Inflammatory macrophage treated with lipopolysaccharide for 1 hour (primary cell): ENCODE measurements at regions not wholly inside any gene's neighbourhood (a gene's known extent, or its start where the extent isn't known, plus 50 kb on each side); places are given as distances from the start of the nearest gene placed in this dataset.

ENCODE experiments used
- DNase-seq, 2 donors: peaks; one replicate each; pipeline ENCODE4 v3.0.0-alpha.2; 2020 to 2022

DNA sequence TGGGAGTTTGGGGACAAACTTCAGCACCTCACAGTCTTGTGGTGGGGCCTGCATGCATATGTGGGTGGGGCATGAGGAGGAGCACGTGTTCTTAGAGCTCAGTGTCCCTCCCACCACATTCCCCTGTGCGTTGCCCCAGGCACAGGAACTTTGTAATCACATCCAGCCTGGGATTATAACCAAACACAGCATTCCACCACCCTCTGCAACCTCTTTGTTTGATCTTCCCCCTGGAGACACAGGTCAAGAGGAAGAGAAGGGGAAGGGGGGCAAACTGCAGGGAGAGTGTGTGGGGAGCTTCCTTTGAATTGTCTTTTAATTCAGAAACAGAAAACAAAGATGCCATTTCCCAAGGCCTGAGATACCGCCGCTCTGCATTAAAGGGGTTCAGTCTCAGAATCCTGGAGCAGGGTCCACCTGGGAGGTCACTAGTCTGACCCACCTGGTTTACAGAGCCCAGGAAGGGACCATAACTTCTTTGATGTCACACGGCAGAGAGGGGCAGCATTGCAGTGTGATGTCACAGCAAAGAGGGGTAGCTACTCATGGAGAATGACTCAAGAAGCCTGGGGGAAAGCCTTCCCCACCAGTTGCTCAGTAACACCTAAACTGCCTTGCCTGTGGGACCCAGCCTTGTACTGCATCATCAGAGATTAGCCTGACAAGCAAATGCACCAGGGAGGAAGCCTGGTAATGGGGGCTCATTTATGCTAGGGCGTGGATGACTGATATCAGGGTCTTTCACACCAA is 106.3 kb upstream of the RNU6-1 start:
- DNase-seq = no peak

DNA sequence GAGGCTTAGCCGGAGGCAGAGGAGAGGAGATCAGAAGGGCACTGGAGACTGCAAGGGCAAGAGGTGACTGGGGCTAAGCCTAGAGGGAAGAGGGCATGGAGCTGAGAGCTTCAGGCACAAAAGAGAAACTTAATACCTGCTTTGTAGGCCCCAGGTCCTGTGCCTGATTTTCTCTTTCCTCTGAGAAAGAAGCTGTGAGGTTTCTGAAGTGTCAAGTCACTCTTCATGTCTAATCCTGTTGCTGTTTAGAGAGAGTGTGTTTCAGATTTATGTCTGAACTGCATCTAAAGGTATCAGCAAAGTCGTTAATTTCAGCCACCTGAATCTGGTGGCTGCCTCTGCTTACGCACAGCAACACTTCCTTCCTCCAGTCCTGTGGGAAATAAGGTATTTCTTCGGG is 106.9 kb upstream of the RNU6-1 start:
- DNase-seq = no peak

DNA sequence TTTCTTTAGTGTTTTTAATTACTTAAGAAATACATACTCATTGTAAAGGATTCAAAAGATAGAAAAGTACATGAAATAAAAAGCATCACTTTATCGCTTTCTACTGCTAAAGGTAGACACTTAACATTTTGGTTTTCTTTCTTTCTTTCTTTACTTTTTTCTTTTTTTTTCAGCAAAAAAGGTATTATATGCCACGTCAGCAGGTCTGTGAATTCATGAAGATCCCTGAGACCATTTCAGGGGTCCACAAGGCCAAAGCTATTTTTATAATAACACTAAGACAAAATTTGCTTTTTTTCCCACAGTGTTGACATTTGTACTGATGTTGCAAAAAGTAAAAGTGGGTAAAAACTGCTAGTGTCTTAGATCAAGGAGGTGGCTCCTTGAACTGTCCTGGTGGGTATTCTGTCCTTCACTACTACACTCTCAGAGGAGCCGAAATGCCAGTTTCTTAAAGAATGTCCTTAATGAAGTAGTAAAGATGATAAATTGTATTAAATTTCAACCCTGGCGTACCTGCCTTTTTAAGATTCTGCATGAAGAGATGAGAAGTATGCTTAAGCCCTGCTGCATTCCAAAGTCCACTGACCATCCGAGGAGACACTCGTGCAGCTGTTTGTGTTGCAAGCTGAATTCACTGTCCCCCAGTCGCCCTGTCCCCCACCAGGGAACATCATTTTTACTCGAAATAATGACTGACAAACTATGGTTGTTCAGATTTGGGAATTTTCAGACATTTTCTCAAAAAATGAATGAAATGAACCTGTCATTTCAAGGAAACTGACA is 106.7 kb upstream of the PIAS1 start:
- DNase-seq = no peak

DNA sequence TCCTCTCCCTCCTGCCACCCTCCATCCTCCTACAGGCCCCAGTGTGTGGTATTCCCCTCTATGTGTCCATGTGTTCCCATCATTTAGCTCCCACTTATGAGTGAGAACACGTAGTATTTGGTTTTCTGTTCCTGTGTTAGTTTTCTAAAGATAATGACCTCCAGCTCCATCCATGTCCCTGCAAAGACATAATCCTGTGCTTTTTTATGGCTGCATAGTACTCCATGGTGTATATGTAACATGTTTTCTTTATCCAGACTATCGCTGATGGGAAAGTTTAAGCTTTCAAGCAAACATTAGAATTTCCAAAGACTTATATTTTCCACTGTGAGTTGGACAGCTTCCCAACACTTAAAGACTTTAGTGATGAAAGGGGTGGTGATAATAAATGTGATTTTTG is 105.9 kb upstream of the PIAS1 start:
- DNase-seq = no peak

DNA sequence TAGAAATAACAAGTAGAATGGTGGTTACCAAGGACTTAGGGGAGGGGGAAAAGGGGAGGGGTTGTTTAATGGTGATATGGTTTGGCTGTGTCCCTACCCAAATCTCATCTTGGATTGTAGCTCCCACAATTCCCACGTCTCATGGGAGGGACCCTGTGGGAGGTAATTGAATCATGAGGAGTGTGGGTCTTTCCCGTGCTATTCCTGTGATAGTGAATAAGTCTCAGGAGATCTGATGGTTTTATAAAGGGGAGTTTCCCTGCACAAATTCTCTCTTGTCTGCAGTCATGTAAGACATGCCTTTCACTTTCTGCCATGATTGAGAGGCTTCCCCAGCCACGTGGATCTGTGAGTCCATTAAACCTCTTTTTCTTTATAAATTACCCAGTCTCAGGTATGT is 102.9 kb upstream of the PIAS1 start:
- peak in 1 of 2 donors; percentile 17 for DNase-seq

DNA sequence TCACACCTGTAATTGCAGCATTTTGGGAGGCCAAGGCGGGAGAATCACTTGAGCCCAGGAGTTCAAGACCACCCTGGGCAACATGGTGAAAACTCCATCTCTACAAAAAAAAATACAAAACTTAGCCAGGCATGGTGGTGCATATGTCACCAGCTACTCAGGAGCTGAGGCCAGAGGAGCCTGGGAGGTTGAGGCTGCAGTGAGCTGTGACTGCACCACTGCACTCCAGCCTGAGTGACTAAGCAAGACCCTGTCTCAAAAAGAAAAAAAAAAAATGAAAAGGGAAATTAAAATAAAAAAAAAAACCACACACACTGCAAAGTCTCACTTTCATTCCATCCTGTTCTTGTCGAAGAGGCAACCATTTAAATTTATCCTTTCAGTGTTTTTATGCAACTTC is 100.8 kb upstream of the PIAS1 start:
- DNase-seq = no peak

DNA sequence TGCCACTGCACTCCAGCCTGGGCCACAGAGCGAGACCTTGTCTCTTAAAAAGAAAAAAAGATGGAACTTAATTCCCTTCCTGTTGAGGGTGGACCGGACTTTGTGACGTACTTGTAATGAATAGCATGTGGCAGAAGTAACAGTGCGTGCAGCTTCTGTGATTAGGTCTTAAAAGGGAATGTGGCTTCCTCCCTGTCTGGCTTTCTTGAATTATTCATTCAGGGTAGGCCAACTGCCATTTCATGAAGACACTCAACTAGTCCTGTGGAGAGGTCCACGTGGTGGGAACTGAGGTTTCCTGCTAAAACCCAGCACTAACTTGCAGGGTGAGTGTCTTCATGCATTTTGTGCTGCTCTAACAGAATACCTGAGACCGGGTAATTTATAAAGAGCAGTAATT is 98.9 kb upstream of the PIAS1 start:
- DNase-seq = no peak

DNA sequence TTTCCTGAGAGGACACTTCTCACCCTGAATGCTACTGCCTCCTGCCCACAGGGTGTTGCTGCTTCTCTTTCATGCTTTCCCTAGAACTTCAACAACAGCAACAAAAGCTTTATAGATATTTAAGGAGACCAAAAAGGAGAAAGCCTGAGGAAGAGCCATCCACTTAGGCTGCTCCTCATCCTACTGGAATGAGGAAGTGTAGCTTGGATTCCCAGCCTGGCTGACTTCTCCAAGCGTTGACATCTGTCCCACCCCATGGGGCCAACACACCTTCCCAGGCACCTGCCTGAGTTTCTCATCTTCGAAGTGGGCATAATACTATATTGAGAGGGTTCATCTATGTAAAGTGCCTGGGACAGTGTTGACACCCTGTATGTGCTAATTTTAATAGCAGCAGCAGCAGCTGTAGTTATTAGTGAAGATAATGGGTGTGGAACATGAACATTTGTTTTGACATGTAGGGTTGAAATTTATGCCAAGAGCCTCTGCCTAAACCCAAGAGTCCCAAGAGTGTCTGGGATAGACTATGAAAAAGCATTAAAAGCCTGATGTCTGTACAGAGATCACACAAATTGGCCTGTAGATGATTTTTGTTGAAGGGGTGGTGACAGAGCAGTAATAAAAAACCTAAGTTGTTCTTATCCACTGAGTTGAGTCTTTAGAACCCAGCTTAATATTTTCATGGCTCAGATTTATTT is 96.5 kb upstream of the PIAS1 start:
- no peak for DNase-seq

DNA sequence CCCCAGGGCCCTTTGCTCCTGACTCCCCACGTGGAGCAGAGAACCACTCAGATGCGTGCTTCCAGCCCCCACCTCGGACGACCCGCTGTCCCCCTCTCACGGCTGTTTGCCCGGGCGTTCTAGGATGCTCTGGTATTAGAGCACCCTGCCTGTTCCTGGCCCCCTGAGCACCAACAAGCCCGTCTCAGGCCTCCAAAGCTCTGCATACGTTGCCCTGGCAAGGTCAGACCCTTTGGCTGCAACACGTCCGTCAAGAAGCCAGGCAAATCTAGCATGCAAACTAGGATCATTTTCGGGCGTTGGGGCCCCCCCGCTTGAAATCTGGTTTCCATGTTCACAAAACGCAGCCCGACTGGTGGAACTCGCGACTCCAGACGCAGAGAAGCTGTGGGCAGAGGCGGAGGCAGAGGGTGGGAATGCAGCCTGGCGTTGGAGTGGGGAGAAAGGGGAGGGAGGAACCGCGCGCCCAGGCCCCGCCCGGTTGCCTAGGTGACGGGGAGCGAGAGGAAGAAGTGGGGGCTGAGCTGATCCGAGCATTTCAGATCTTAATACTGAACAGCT is 86.2 kb upstream of the PIAS1 start:
- DNase-seq = peak; percentile 49 to 67

DNA sequence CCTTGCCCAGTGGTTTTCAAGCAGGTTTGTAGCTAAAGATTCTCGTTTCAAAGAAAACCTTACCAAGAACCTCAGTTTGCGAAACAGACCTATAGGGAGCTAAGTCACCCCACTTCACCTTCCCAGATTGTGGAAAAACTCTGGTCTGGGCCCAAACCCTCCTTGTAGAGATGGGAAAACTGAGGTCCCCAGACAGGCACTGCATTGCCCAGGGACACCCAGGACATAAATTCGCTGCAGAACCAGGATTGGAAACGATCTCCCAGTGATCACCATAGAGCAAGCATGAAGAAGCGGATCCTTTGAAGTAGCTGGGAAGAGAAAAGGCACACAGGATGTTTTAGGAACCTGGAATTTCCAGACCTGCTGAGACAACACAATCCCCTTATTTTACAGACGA is 85.6 kb upstream of the PIAS1 start:
- no peak for DNase-seq

DNA sequence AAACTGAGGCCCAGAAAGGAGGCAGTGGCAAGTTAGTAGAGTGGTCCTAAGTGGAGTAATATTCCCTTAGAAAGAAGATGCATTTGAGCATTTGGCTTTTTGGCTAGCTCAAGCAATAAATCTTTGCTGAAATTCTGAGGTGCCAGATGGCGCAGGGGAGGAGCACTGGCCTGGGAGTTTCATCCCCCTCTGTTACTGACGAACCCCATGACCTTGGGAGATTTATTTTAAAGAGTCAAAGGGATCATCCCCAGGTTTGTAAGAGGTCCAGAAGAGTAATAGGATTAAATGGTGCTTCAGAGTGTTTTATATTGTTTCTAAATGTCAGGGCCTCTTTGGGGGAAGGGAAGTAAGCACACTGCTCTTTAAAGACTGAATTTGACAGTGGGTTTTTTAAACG is 85.1 kb upstream of the PIAS1 start:
- no peak for DNase-seq

DNA sequence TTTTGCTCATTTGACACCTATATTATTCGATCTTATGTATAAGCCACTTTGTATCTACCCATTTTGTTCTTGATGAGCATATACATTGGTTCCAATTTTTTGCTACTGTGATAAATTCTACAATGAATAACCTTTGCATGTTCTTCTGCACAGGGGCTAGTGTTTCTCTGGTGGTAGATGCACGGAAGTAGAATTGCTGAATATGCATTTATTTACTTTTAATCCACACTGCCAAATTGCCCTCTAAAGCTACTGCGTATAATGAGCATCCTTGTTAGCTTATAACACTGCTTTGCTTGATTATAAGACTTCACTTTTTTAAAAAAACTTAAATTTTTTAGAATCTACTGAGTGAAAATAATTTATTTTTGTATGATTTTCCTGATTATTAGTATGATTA is 84.2 kb upstream of the PIAS1 start:
- no peak for DNase-seq

DNA sequence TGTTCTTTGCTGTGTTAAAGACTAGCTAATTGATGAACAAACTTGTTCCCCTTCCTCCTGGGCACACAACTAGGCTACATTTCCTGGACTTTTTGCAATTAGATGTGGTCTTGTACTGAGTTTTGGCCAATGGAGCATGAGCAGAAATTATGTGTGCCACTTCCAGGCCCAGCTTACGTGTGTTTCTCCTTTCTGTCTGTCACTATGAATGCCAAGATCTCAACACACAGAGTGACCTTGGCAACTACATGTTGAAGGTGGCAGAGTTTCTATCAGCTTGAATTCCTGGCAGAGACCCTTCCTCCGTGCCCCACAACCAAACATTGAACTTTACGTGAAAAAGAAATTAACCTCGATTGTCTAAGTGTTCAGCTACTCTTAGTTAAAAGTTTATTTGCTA is 81.7 kb upstream of the PIAS1 start:
- DNase-seq = no peak

DNA sequence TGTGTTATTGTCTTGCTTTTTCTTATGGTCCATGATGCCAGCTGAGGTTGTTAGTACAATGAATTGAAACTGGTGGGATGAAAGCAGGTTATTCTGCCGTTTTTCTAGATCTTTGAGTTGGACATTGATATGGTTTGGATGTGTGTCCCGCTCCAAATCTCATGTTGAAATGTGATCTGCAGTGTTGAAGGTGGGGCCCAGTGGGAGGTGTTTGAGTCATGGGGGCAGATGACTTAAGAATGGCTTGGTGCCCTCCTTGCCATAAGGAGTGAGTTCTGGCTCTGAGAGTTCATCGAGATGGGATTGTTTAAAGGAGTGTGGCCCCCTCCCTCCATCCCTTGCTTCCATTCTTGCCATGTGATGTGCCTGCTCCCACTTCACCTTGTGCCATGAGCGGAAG is 80.3 kb upstream of the PIAS1 start:
- DNase-seq = no peak

DNA sequence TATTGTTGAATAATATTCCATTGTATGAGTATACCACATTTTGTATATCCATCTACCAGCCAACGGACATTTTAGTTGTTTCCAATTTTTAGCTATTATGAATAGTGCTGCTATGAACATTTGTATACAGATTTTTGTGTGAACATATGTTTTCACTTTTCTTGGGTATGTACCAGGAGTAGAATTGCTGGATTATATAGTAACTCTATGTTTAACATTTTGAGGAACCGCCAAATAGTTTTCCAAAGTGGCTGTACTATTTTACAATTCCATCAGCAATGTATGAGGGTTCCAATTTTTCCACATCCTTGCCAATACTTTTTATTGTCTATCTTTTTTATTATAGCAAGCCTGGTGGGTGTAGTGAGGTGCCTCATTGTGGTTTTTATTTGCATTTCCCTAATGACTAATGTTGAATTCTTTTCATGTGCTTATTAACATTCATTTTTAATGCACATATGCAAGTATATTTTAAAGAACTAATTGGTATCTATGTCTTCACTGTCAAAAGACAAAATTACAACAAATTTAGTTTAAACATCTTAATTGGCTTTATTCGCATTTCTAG is 77.5 kb upstream of the PIAS1 start:
- DNase-seq = no peak

DNA sequence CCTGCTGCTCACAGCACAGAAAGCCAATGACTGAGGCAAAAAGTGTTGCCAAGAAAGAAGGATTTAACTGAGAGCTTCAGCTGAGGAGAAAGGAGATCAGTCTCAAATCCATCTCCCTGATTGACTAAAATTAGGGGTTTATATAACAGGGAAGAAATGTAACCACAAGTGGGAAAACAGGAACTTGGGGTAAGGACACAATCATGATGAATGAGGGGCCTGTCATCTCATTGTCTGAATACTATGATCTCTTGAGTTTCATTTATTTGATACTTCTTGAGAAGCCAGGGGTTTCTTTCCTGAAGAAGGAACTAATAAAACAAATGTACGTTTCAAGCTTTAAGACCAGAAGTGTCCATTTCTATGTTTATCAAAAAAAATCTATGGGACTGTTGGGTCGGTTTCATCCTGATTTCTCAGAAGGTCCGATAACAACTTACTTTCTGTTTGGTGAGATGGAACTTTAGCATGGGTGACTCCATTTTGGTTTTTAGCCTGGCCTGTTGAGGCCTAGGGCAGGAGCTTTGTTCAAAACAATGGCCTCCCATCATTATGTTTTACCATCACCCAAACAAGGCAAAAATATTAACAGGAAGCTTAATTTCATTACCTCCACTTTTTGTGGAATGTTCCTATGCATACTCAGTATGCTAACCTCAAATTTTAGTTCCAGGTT is 76.6 kb upstream of the PIAS1 start:
- DNase-seq = peak; percentile 12 to 20

DNA sequence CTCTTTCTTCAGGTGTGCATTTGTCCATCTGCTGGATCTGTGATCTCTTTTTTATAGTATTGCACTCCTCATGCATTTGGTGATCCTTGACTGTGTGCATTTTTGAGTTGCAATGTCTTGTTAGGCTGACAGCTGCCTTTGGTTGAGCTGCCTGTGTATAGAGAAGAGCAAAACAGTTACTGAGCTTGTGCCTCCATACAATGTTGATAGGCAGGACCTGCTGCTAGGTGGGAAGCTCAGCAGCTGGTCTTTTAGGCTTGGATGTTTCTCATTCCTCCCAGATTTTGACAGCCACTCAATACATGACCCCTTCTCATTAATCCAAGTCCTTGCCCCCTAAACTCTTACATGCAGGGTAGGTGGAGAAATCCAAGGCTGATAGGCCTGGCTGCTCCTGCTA is 74.8 kb upstream of the PIAS1 start:
- no peak for DNase-seq

DNA sequence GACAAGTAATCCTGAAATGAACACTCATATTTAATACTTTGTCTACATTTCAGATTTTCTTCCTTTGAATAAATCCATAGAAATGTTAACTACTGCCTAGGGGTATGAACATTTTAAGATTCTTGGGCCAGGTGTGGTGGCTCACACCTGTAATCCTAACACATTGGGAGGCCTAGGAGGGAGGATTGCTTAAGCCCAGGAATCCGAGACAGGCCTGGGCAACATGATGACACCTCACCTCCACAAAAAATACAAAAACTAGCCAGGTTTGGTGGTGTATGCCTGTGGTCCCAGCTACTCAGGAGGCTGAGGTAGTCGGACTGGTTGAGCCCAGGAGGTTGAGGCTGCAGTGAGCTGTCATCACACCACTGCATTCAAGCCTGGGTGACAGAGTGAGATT is 73.9 kb upstream of the PIAS1 start:
- no peak for DNase-seq

DNA sequence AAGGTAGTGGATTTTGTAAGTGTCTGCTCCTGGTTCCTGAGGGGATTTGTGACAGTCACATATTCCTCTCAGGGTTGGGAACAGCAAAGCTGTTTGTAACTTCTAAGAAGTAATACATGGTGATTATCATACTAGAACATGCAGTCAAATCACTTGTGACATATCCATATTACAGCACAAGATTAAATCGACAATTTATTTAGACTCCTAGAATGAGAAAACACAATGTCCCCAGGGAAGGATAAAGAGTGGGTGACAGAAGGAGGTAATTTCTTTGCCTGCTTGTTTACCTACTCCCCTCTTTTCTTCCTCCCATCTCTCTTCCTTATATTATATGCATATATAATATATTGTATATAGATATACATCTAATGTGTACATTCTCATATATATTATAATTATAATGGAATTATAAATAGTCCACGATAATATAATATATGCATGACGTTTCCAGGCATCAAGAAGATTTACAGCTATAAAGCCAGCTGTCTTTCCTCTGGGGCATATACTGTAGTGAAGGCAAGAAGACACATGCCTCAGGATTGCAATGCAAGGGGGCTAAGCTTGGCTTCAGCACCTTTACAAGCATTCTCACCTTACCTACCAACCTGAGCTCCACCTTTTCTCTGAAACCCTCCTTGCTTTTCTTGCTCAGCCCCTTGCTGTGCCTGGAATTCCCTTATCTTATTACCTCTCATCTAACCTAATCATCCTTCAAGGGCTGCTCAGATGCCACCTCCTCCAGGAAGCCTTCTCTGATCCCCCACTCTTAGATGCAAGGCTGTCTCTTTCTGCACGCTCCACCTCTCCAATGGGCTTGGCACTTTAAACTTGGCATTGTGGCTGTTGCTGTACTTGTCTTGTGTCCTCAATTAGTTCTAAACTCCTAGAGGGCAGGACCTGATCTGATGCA is 73.1 kb upstream of the PIAS1 start:
- no peak for DNase-seq

DNA sequence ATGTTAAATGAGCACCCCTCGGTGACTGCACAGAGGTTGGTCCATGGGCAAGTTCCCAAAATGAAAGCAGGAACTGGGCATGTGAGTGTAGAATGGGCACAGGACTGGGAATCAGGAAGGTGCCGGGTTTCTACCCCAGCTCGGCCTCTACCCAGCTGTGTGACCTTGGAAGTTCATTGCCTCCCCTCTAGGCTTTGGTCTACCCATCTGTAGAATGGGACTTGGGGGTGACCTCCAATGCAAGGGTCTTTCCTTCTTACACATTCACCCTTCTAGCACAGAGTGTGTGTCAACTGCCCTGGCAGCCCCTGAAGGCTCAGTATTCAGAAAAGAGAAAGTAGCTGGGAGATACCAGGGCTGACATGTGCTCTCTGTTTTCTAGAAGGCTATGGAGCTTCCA is 72.3 kb upstream of the PIAS1 start:
- DNase-seq = no peak

DNA sequence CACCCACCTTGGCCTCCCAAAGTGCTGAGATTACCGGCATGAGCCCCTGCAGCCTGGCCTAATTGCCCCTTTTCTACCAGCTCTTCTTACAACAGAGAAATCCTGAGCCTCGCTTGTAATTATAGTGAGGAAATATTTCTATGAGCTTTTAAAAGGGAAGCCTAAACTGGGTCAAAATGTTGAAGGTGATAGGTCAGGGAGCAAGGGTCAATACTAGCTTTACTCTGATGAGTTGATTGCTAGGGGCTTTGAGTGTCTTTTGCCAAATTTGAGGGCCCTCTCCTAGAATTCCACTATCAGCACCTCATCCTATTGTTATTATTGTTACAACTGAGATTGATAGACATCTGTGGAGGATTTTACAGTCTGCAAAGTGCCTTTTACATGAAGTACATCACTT is 62.4 kb upstream of the PIAS1 start:
- no peak for DNase-seq

DNA sequence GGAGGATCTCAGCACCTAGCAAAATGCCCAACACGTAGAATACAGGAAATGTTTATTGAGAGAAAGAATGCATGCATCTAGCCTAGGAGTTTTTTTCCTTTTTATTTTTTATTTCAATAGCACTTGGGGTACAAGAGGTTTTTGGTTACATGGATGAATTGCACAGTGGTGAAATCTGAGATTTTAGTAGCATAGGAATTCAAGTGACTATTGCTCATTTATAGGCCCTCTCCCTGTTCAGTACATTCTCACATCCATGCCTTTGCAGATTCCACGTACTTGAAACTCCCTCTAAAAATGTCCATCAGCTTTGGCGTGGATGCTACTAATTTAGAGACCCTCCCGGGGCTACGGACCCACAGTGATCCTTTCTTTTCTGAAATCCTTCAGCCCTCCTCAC is 61.7 kb upstream of the PIAS1 start:
- DNase-seq = no peak
